Loucy (cell line): ENCODE measurements at regions not wholly inside any gene's neighbourhood (a gene's known extent, or its start where the extent isn't known, plus 50 kb on each side); places are given as distances from the start of the nearest gene placed in this dataset.

Source experiments
- H2AFZ ChIP-seq: fragments of 200-600 bp; sonication (generic); 2 replicates; pipeline ENCODE4 v1.6.0; 2016; ENCODE audit warnings: antibody characterized with exemption, mild to moderate bottlenecking, low read length, moderate library complexity
- H3F3A ChIP-seq: fragments of 200-600 bp; 2 replicates; pipeline ENCODE4 v1.6.0; 2016; ENCODE audit warnings: antibody characterized with exemption, low read depth, mild to moderate bottlenecking
- H3K27me3 ChIP-seq: fragments of 200-600 bp; sonication (generic); 2 replicates; pipeline ENCODE4 v1.6.1; 2014; ENCODE audit warnings: low read length, mild to moderate bottlenecking; ENCODE audit not compliant: insufficient read depth, poor library complexity, severe bottlenecking
- H3K36me3 ChIP-seq: fragments of 200-600 bp; sonication (generic); 2 replicates; pipeline ENCODE4 v1.6.1; 2016; ENCODE audit warnings: low read length; ENCODE audit not compliant: insufficient read depth
- H3K4me1 ChIP-seq: fragments of 200-600 bp; sonication (generic); 2 replicates; pipeline ENCODE4 v1.5.1; 2014; ENCODE audit warnings: low read length, mild to moderate bottlenecking; ENCODE audit not compliant: insufficient read depth, poor library complexity, severe bottlenecking
- H3K4me2 ChIP-seq: fragments of 200-600 bp; sonication (generic); 2 replicates; pipeline ENCODE4 v1.6.0; 2014; ENCODE audit warnings: antibody characterized with exemption, low read length, low read depth, mild to moderate bottlenecking; ENCODE audit not compliant: poor library complexity, severe bottlenecking
- H3K4me3 ChIP-seq: fragments of 200-600 bp; sonication (generic); 2 replicates; pipeline ENCODE4 v1.5.1; 2014; ENCODE audit warnings: low read length, mild to moderate bottlenecking, mixed read lengths; ENCODE audit not compliant: poor library complexity, severe bottlenecking
- H3K79me2 ChIP-seq: fragments of 200-600 bp; sonication (generic); 2 replicates; pipeline ENCODE4 v1.6.1; 2014; ENCODE audit warnings: low read length; ENCODE audit not compliant: insufficient read depth
- H3K9ac ChIP-seq: fragments of 200-600 bp; sonication (generic); 2 replicates; pipeline ENCODE4 v1.6.0; 2014; ENCODE audit warnings: mild to moderate bottlenecking, low read depth, low read length, moderate library complexity; ENCODE audit not compliant: poor library complexity, severe bottlenecking
- H3K9me2 ChIP-seq: fragments of 200-600 bp; sonication (generic); replicated peaks from 2 replicates; pipeline ENCODE4 v1.6.1; 2016; ENCODE audit warnings: low read depth, low read length, mixed read lengths
- H3K9me3 ChIP-seq: fragments of 200-600 bp; sonication (generic); 2 replicates; pipeline ENCODE4 v1.6.1; 2014; ENCODE audit warnings: mild to moderate bottlenecking, antibody characterized with exemption, low read length, low read depth; ENCODE audit not compliant: insufficient read depth
- H4K20me1 ChIP-seq: fragments of 200-600 bp; sonication (generic); 2 replicates; pipeline ENCODE4 v1.6.0; 2014; ENCODE audit warnings: antibody characterized with exemption, low read length, mild to moderate bottlenecking; ENCODE audit not compliant: insufficient read depth, poor library complexity, severe bottlenecking
- CTCF ChIP-seq: fragments of 200-600 bp; sonication (generic); conservative IDR thresholded peaks from 2 replicates; pipeline ENCODE4 v1.5.1; 2014; ENCODE audit warnings: mild to moderate bottlenecking, antibody characterized with exemption, low read length
- EZH2phosphoT487 ChIP-seq: fragments of 200-600 bp; IDR thresholded peaks from 2 replicates; pipeline ENCODE4 v1.6.1; 2018; ENCODE audit warnings: antibody characterized with exemption, mild to moderate bottlenecking, moderate library complexity, borderline replicate concordance

- Histone ChIP-seq H3K36me3 (no peaks in the 10 kb centered on the region), H3K27me3 (no peaks in the 10 kb centered on the region), H3K79me2 (no peaks in the 10 kb centered on the region), H3K9me3 (no peaks in the 10 kb centered on the region), H2AFZ (no peak overlapping the region), H3K9me2 (no peaks in the 10 kb centered on the region), H3K4me3 (no peak overlapping the region), H3K9ac (no peak overlapping the region), H4K20me1 (no peaks in the 10 kb centered on the region), H3K4me1 (peaks cover 5% of the 10 kb centered on the region), H3K4me2 (no peak overlapping the region), H3F3A (no peaks in the 10 kb centered on the region)
- no peak for TF ChIP-seq CTCF
- TF ChIP-seq EZH2phosphoT487 = no peak
Observed at GRCh38 chr2:128449226-128450061, 130.8 kb upstream of the HS6ST1 start.

- H3K9me2 ChIP-seq = no peaks in the 10 kb centered on the region
- H4K20me1 ChIP-seq = no peaks in the 10 kb centered on the region
- H3K9ac ChIP-seq = no peak overlapping the region
- H3K36me3 ChIP-seq = no peaks in the 10 kb centered on the region
- H3K9me3 ChIP-seq = no peaks in the 10 kb centered on the region
- H3K27me3 ChIP-seq = no peaks in the 10 kb centered on the region
- H3K79me2 ChIP-seq = no peaks in the 10 kb centered on the region
- H3K4me3 ChIP-seq = no peak overlapping the region
- peaks cover 1% of the 10 kb centered on the region for H3K4me1 ChIP-seq
- no peak overlapping the region for H3K4me2 ChIP-seq
- no peaks in the 10 kb centered on the region for H3F3A ChIP-seq
- no peak for TF ChIP-seq EZH2phosphoT487
- no peak for TF ChIP-seq CTCF
- H2AFZ ChIP-seq = no peak overlapping the region
Observed at GRCh38 chr2:128450211-128451024, 131.8 kb upstream of the HS6ST1 start.

- H3K36me3 ChIP-seq = no peaks in the 10 kb centered on the region
- H3K9me3 ChIP-seq = no peaks in the 10 kb centered on the region
- no peak overlapping the region for H3K9ac ChIP-seq
- H3K79me2 ChIP-seq = no peaks in the 10 kb centered on the region
- H3K9me2 ChIP-seq = no peaks in the 10 kb centered on the region
- no peaks in the 10 kb centered on the region for H3F3A ChIP-seq
- TF ChIP-seq CTCF (peak; percentile 25; the same call in 1 of the 2 replicates), EZH2phosphoT487 (no peak)
- no peak overlapping the region for H2AFZ ChIP-seq
- no peaks in the 10 kb centered on the region for H3K4me1 ChIP-seq
- H3K4me2 ChIP-seq = no peak overlapping the region
- no peaks in the 10 kb centered on the region for H4K20me1 ChIP-seq
- no peak overlapping the region for H3K4me3 ChIP-seq
- H3K27me3 ChIP-seq = no peaks in the 10 kb centered on the region
Observed at GRCh38 chr2:128451084-128452023, 132.7 kb upstream of the HS6ST1 start.
